Activated naive CD4-positive, alpha-beta T cell (primary cell): ENCODE measurements at regions not wholly inside any gene's neighbourhood (a gene's known extent, or its start where the extent isn't known, plus 50 kb on each side); places are given as distances from the start of the nearest gene placed in this dataset.
"Not testable (repeated sequence)": the region's sequence is repeated elsewhere in the genome, so short reads cannot be mapped to it uniquely, and the experiment has no call there.

Source experiments
- DNase-seq, 4 experiments: peaks; one replicate each; lab custom pipeline; 2025; lab: John Stamatoyannopoulos, UW

- DNase-seq, result no peak
These were observed 228.3 kb upstream of the WSB1 start for GRCh38 chr17:27065588-27065987.

GRCh38 chr17:27066315-27066714, 227.6 kb upstream of the WSB1 start:
- DNase-seq, result no peak

DNA sequence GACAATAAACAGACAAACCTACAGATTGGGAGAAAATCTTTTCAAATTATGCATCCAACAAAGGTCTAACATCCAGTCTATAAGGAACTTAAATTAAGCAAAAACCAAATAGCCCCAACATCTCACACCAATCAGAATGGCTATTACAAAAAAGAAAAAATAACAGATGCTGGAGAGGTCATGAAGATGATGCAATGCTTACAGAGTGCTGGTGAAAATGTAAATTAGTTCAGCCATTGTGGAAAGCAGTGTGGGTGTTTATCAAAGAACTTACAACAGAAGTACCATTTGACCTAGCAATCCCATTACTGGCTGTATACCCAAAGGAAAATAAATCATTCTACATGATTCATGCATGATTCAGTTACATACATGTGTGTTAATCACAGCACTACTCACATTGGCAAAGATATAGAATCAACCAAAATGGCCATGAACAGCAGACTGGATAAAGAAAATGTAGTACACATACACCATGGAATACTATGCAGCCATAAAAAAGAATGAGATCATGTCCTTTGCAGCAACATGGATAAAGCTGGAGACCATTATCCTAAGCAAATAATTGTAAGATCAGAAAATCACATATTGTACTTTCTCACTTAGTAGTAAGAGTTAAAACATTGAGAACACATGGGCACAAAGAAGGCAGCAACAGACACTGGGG, 223.9 kb upstream of the WSB1 start:
- DNase-seq, result no peak

- DNase-seq, result no peak
These were observed 223.1 kb upstream of the WSB1 start for GRCh38 chr17:27070836-27071235.

DNA sequence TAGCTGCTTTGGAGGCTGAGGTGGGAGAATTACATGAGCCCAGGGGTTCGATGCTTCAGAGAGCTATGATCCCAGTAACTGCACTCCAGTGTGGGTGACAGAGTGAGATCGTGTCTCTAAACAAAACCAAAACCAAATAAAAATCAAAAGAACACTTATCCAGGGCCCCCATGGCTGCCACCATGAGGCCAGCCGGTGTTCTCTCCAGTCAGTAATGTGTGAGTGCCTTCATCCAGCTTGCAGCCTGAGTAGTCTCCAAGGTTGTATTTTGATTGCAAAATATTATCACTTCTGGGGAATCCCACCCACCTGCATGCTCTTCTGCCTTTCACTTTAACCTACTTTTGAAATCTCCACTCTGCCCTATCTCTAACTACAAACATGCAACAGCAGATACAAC, 221.0 kb upstream of the WSB1 start:
- DNase-seq, result no peak

DNA sequence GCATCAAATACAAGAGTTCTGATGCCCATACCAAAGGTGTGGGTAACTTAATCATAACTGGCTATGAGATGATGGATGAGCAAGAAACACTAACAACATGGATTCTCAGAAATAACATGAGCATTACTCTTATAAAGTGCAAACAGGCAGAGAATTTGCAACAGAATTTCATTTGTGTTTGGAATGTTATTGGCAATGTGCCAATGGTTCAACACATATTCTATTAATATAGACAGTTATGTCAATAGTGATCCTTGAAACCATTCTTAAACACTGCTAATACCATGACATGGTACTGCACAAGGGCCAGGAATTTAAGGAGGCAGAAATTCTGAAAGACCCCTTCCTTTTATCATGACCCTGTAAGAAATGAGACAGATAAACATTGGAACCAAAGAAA, 217.1 kb upstream of the WSB1 start:
- DNase-seq, result no peak

DNA sequence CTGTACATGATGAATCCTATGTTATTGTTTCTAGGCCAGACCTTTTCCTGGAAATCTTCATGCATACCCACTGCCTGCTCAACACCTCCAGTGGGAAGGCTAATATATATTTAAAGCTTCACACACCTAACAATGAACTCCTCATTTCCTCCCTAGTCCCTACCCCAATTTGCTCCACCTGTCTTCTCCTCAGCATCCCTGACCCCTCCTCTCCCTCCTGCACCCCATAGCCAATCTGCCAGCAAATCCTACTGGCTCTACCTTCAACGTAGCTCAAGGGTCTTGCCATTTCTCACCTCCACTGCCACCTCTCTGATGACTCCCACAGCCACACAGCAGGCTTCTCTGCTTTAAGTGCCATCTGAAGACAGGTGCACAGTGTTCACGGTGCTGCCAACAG, 215.6 kb upstream of the WSB1 start:
- no peak for DNase-seq

GRCh38 chr17:27079660-27080059, 214.3 kb upstream of the WSB1 start:
- DNase-seq, result no peak

DNA sequence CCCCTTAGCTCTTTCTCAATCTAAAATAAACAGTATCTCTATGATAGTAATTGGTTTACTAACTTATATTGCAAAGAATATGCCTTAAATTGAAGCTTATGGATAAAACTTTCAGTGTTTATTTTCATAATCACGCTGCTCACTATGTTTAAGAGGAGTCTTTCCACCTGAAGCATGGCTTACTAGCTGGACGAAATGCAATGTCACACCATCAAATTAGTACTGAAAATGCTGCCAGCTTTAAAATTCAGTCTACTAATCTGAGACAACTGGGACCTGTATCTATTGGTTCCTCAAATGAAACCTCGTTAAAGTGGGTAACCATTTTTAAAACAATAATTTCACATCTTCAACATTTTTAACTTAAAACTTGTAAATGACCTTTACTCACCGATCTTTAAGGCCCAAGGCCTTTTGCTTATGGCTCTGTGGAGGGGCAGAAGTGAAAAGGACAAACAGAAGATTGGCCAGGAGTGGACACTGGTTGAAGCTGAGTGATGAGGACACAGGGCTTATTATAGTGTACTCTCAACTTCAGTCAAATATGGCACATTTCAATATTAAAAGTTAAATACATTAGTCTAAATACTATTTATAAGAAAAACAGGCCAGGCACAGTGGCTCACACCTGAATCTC, 212.8 kb upstream of the WSB1 start:
- DNase-seq, result no peak

DNA sequence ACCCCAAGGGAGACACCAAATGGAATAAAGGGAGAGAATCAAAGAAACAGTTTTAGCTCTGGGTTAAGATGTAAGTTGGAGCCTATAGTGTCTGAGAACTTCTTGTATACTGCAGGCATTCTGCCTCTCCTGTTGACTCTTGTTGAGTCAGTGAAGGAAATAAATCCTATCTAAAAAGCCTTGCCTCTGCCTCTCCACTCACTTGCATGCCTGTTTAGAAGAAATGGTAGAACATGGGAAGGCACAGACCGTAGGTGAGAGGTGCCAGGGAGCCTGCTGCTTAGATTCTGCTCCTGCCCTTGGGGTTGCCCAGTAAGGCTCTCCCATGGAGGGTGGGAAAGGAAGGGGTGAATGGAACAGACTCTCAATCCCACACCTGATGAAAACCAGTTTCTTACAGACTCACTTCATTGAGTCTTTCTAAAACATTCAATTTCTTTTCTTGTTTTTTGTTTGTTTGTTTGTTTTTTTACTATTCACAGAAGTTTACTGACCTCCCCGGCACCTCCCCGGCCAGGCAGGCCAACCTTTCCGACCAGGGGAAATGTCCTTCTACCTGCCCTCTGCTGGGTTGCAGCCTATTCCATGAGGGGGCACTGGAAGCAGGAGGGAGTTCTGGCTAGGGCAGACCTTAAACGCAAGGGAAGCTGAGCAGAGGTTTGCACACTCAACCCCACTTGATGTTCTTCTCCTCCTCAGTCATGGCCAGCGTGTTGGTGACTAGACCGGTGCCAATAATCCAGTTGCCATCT, 211.7 kb upstream of the WSB1 start:
- no peak for DNase-seq

DNA sequence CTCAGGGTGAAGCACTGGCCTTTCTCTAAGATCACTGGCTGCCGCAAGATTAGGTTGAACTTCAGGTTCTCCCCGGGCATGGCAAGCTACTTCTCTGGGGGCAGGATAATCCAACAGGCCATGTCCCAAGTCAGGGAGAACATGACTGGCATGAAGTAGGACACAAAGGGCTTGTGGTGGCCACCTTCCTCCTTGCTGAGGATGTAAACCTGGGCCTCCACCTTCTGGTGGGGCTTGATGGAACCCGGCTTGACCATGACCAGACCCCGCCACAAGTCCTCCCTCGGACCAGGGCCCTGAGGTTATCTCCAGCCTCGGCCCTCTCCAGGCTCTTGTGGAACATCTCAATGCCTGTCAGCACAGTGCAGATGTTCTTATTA, 211.1 kb upstream of the WSB1 start:
- DNase-seq, result no peak

DNA sequence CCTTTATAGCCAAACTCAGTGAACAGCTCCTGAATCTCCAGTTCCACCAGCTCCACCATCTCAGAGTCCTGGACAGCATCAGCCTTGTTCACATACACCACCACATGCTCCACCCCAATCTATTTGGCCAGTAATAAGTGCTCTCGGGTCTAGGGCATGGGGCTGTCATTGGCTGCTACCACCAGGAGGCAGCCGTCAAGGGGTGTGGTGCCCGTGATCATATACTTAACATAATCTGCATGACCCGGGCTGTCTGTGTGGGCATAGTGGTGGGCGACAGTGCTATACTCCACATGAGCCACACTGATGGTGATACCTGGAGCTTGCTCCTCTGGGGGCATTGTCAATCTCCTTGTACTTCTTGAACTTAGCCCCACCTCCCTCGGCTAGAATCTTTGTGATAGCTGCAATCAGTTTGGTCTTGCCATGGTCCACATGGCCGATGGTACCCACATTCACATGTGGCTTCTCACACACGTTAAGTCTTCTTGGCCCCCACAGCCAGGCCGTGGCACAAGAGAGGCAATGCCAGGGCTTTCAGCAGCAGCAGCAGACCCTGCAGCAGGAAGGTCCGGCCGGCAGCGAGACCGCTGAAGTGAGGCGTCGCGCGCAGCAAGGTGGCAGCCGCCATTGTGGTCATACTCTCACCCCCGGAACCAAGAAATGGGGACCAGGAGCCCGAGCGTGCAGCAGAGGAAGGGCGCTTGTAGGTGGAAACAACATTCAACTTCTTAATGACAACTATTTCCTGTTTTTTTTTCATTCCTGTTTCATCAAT, 210.3 kb upstream of the WSB1 start:
- DNase-seq, result no peak

- DNase-seq, result no peak
These were observed 208.4 kb upstream of the WSB1 start for GRCh38 chr17:27085517-27085916.

DNA sequence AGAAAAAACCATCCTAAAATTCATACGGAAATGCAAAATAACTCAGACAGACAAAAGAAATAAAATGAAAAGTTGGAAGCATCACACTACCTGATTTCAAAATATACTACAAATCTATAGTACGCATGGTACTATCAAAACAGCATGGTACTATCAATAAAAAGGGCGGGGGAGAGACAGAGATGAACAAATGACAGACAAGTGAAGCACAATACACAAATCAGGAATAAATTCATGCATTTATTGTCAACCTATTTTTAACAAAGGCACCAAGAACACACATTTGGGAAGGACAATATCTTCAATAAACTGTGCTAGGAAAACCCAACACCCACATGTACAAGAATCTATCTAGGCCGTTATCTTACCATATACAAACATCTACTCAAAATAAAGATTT, 207.4 kb upstream of the WSB1 start:
- DNase-seq, result no peak

DNA sequence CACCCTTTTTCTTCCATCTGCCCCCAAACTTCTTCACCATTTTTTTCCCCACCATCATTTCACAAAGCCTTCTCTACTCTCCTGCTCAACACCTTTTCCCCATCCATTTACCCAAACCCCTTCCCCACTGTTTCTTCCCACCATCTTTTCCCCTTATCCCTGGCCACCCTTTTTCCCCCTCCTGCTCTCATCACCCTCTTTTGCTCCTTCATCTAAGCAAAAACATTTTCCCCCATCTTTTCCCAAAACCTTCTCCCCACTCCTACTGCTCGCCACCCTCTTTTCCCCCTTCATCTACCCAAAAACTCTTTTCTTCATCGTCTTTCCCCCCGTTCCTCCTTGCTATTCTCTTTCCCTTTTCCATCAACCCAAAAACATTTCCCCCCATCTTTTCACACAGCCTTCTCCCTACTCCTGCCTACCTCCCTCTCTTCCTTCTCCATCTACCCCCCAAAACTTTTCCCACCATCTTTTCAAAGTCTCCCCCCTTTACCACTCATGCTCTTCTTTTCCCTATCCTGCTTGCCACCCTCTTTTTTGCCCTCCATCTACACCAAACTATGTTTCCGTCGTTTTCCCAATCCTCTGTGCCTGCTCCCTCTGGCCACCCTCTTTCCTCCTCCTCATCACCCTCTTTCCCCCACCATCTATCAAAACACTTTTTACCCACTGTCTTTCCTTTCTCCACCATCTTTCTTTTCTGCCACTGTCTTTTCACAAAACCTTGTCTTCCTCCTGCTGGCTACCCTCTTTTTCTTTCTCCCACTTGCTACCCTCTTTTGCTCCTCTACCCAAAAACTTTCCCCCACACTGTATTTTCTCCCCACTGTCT, 205.8 kb upstream of the WSB1 start:
- no peak for DNase-seq

DNA sequence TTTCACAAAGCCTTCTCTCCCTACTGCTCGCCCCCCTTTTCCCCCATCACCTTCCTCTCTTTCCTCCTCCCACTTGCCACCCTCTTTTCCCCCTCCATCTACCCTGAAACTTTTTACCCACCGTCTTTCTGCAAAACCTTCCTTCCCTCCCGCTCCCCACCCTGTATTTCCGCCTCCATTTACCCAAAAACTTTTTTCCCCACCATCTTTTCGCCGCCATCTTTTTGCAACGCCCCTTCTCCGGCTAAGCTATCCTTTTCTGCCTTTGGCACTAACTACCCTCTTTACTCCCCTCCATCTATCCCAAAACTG, 205.2 kb upstream of the WSB1 start:
- DNase-seq, result no peak

GRCh38 chr17:27089079-27089928, 204.6 kb upstream of the WSB1 start:
- DNase-seq, result not testable (repeated sequence)

- no peak for DNase-seq
These were observed 204.0 kb upstream of the WSB1 start for GRCh38 chr17:27089929-27090247.

DNA sequence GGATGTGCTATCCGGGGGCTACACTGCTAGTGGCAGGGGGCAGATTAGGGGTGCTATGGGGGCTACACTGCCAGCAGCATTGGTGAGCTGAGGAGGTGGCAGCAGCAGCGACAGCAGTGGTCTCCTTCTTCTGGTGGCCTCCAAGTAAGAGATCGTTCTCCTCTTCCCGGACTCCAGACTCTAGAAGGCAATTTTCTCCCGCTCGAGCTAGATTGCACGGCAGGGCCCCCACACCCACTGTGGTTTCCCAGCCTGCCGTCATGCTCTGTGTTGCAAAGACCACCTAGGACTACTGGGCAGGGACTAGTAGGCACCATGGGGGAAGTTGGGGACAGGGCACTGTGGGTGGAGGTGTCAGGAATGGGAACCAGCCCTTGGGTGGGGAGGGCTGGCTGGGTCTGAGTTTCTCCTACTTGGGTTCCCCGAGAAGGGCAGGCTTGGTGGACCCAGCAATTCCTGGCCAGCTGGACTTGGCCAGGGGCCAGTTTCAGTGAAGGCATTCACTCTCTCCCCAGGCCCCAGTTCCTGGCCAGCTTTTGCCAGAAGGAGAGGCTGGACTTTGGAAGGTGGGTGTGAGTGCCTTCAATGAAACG, 203.4 kb upstream of the WSB1 start:
- DNase-seq, result not testable (repeated sequence)

- no peak for DNase-seq
These were observed 202.8 kb upstream of the WSB1 start for GRCh38 chr17:27091043-27091497.

GRCh38 chr17:27094179-27094578, 199.7 kb upstream of the WSB1 start:
- not testable (repeated sequence) for DNase-seq
